ENCODE measurements at regions not wholly inside any gene's neighbourhood (a gene's known extent, or its start where the extent isn't known, plus 50 kb on each side); places are given as distances from the start of the nearest gene placed in this dataset.
A peak's percentile ranks its signal among the peaks of the same experiment; 100 is the strongest.

DNA sequence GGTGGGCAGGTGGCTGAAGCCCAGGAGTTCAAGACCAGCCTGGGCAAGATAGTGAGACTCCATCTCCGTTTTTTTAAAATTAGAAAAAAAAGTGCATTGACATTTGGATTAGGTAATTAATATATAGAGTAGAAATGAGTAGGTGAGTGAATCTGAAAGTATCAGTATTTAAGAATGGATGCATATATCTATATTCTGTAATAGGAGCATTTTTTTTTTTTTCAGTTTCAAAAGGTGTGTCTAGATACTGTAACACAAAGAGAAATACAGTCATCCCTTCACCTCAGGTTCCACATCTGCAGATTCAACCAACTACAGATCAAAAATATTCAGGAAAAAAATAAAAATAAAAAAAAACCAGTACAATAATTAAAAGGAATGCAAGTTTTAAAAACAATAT, 50.8 kb downstream of the RBM27 start:
- DNase-seq (ENCODE audit: low read depth): no peak

- no peak for DNase-seq (ENCODE audit: low read depth)
Measured at GRCh38 chr5:146273109-146273508, 65.5 kb upstream of the POU4F3 start.

DNA sequence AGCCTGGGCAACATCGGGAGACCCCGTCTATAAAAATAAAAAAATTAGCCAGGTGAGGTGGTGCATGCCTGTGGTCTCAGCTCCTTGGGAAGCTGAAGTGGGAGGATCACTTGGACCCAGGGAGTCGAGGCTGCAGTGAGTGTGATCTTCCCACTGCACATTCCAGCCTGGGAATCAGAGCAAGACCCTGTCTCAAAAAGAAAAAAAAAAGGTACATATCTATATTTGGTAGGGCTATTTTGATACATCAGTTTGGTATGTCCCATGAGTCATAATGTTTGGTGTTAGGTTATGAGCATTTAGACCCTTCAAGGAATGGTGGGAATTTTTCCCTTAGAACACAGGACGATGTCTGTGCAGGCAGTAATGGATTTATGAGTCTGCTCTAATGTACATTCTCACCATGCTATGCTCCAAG, 55.3 kb upstream of the POU4F3 start:
- peak; percentile 70 for DNase-seq (ENCODE audit: low read depth)

DNA sequence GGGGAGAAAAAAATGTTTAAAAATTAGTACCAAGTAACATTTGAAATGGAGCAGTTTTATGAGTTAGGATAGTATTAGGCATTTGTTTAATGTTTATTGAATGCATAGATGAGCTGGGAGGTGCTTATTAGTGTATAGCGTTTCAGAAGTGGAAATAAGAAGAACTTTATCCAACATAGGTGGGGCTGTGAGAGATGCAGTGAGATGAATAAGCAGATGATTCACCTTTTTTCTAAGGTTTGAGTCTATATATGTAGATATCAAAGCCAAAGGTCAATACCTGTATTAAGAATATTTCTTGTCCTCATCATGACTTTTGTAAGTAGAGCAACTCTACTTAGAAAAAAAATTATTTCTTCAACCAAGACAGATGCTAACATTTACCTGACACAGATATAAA, 54.6 kb upstream of the POU4F3 start:
- DNase-seq (ENCODE audit: low read depth): no peak
